ENCODE measurements at regions not wholly inside any gene's neighbourhood (a gene's known extent, or its start where the extent isn't known, plus 50 kb on each side); places are given as distances from the start of the nearest gene placed in this dataset.

DNA sequence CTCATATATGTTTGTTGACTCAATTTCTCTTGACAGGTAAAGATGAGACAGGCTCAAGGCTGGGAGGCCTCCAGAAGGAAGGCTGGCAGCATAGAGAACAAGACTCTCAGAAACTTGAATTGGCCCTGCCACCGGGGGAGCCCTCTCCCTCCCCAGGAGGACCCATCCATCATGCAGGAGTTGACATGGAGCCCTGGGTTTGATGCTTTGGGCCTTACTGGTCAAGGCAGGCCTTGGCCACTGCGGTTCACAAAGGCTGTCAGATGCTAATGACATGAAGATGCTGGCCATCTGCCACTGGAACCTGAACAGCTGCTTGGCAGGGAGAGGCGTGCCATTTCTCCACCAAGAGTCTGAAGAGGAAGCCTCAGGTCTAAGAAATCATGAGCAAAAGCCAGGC, 193.6 kb downstream of the MTCL1 start:
- ATAC-seq (ENCODE audit: low FRiP score in 2 of 2), result no peak
- 17 to 56% methylated on average over 2 to 3 of the region's 3 CpGs for WGBS, 2 donors
- no peak for DNase-seq

DNA sequence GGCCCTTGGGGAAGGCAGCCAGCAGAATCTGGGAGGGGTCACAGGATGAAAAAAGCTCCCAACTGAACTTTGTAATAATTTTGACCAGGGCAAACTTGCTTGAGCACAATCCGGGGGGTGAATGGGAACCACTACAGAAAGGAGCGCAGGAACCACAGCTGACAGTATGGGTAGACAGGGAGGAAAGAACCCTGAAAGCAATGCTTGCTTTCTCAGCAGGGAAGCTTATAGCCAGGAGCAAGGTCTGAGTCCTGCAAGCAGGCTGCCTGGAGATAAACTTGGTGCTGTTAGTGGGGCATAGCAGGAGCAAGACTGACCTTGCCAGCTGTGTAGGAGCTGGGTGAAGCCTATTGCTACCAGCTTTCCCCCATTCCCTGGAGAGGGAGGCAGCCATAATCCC, 195.2 kb downstream of the MTCL1 start:
- H3K36me3 ChIP-seq, result no peaks in the 10 kb centered on the region
- no peaks in the 10 kb centered on the region for H3K4me1 ChIP-seq
- no peak overlapping the region for H3K27ac ChIP-seq
- H3K4me3 ChIP-seq, result no peak overlapping the region
- H3K9me3 ChIP-seq, result no peaks in the 10 kb centered on the region
- no peaks in the 10 kb centered on the region for H3K27me3 ChIP-seq
- WGBS, 2 donors, result 91 to 100% methylated on average over 2 of the region's 2 CpGs
- ATAC-seq (ENCODE audit: low FRiP score in 2 of 2) (no peak), DNase-seq (no peak)
- no peak for TF ChIP-seq EP300 (IDR thresholded peaks at IDR 0.05)
- TF ChIP-seq POLR2A (IDR thresholded peaks at IDR 0.05), result no peak
- TF ChIP-seq, protein P1, sequence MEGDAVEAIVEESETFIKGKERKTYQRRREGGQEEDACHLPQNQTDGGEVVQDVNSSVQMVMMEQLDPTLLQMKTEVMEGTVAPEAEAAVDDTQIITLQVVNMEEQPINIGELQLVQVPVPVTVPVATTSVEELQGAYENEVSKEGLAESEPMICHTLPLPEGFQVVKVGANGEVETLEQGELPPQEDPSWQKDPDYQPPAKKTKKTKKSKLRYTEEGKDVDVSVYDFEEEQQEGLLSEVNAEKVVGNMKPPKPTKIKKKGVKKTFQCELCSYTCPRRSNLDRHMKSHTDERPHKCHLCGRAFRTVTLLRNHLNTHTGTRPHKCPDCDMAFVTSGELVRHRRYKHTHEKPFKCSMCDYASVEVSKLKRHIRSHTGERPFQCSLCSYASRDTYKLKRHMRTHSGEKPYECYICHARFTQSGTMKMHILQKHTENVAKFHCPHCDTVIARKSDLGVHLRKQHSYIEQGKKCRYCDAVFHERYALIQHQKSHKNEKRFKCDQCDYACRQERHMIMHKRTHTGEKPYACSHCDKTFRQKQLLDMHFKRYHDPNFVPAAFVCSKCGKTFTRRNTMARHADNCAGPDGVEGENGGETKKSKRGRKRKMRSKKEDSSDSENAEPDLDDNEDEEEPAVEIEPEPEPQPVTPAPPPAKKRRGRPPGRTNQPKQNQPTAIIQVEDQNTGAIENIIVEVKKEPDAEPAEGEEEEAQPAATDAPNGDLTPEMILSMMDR (IDR thresholded peaks at IDR 0.05), result no peak
- no peak for TF ChIP-seq POLR2AphosphoS5 (IDR thresholded peaks at IDR 0.05)

More for the DNA sequence above, 193.6 kb downstream of the MTCL1 start:
- TF ChIP-seq EP300 (IDR thresholded peaks at IDR 0.05), result no peak
- H3K36me3 ChIP-seq, result no peaks in the 10 kb centered on the region
- H3K4me3 ChIP-seq, result no peak overlapping the region
- no peaks in the 10 kb centered on the region for H3K27me3 ChIP-seq
- H3K4me1 ChIP-seq, result no peaks in the 10 kb centered on the region
- H3K9me3 ChIP-seq, result no peaks in the 10 kb centered on the region
- no peak overlapping the region for H3K27ac ChIP-seq

DNA sequence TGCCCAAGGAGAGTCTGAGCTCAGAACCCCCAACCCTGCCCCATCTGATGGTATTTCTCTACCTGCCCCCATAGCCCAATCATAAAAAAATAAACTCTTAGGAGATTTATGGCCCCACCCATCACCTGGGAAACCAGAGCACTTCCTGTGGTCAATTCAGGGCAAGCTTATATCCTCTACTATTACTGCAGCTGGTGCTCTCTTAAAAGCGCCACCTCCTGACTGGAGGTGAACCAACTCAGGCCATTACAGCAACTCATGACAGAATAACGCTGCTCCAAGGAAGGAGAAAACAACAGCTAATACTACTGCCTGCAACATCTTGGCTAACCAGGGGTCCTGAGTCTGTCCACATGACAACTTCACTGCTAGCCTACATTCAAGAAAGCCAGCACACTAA, 195.7 kb downstream of the MTCL1 start:
- ATAC-seq (ENCODE audit: low FRiP score in 2 of 2) (no peak), DNase-seq (no peak)
- Histone ChIP-seq H3K4me3 (no peak overlapping the region), H3K4me1 (no peaks in the 10 kb centered on the region), H3K36me3 (no peaks in the 10 kb centered on the region), H3K27me3 (no peaks in the 10 kb centered on the region), H3K27ac (no peak overlapping the region), H3K9me3 (no peaks in the 10 kb centered on the region)
- TF ChIP-seq, protein P1 (IDR thresholded peaks at IDR 0.05), result no peak
- TF ChIP-seq EP300 (IDR thresholded peaks at IDR 0.05) (no peak), POLR2A (IDR thresholded peaks at IDR 0.05) (no peak), POLR2AphosphoS5 (IDR thresholded peaks at IDR 0.05) (no peak)
- 78 to 92% methylated on average over 2 of the region's 2 CpGs for WGBS, 2 donors

DNA sequence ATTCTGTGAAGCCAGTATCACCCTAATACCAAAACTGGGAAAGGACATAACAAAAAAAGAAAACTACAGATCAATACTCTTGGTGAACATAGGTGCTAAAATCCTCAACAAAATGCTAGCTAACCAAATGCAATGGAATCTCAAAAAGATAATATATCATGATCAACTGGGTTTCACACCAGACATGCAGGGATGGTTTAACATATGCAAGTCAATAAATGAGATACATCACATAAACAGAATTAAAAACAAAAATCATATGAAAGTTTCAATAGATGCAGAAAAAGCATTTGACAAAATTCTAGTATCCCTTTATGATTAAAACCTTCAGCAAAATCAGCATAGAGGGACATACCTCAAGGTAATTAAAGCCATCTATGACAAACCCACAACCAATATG, 198.2 kb upstream of the NDUFV2 start:
- H3K27me3 ChIP-seq, result no peaks in the 10 kb centered on the region
- ATAC-seq (ENCODE audit: low FRiP score in 2 of 2) (no peak), DNase-seq (no peak)
- no peaks in the 10 kb centered on the region for H3K9me3 ChIP-seq
- TF ChIP-seq EP300 (IDR thresholded peaks at IDR 0.05) (no peak), POLR2AphosphoS5 (IDR thresholded peaks at IDR 0.05) (no peak), POLR2A (IDR thresholded peaks at IDR 0.05) (no peak)
- TF ChIP-seq, protein P1 (IDR thresholded peaks at IDR 0.05), result no peak
- H3K36me3 ChIP-seq, result no peaks in the 10 kb centered on the region
- H3K4me1 ChIP-seq, result no peaks in the 10 kb centered on the region
- H3K4me3 ChIP-seq, result no peak overlapping the region
- no peak overlapping the region for H3K27ac ChIP-seq

DNA sequence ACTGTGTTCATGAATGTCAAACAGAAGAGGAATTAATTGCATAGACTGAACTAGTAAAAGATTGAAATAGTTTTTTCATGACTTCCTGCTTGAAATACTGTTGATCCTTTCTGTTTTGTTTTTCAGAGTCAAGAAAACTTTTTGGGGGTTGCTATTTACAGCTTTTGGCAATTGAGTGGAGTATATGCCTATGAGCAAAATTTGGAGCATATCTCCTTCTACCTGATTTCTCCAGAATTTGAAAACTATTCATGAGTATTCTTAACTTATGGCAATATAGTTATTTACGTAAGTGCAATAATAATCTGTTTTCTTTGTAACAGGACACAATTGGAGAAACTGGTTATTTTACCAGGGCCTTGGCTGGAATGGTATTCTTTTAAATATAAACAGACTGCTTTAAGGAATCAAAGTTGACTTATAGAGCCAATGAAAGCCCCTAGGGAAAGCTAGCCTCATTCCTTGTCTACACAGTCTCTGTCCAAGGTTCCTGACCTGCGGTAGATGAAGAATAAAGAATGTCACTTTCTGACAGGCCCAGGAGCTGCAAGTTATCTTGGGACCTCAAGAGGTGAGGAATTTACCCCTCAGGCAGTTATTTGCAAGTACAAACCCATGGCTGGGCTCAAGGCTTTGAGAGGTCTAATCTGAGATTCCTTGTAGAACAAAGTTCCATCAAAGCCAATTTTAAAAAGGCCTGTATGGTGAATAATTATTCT, 193.5 kb upstream of the NDUFV2 start:
- Histone ChIP-seq H3K36me3 (no peaks in the 10 kb centered on the region), H3K4me1 (peaks cover 0 to 4% (median 0%) of the 10 kb centered on the region in 4 donors), H3K27me3 (no peaks in the 10 kb centered on the region), H3K9me3 (no peaks in the 10 kb centered on the region), H3K4me3 (no peak overlapping the region), H3K27ac (no peak overlapping the region)
- TF ChIP-seq POLR2AphosphoS5 (IDR thresholded peaks at IDR 0.05) (no peak), EP300 (IDR thresholded peaks at IDR 0.05) (no peak)
- TF ChIP-seq, protein P1 (IDR thresholded peaks at IDR 0.05), result no peak
- DNase-seq, result no peak
- 81 to 87% methylated on average over 2 of the region's 2 CpGs for WGBS, 2 donors
- ATAC-seq (ENCODE audit: low FRiP score in 2 of 2), result no peak
